HG03103 (cell line): ENCODE measurements at regions not wholly inside any gene's neighbourhood (a gene's known extent, or its start where the extent isn't known, plus 50 kb on each side); places are given as distances from the start of the nearest gene placed in this dataset.

ENCODE experiments used
- ATAC-seq: cut with Tn5 transposase; IDR thresholded peaks from one replicate; pipeline ENCODE4 v1.9.1; 2021; ENCODE audit warnings: low read depth; ENCODE audit not compliant: unreplicated experiment

GRCh38 chr16:73390936-73391335 is 343.0 kb upstream of the ZFHX3 start:
- no peak for ATAC-seq

DNA sequence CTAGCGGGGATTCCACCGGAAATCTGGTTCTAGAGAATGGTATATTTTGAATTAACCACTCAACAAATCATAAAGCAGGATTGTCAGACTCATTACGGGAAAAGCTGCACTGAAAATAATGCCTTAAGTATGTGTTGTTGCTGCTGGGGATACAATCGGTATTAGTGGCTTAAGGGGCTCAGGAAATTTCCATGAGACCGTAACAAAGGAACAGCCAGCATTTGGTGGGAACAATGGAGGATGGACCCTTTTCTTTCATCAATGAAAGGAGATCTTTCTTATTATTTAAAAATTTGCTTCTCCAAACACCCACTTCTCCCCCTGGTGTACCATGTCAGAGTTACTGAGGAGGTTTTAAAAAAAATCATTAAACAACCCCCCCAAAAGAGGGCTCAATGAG is 342.6 kb upstream of the ZFHX3 start:
- ATAC-seq, result no peak

- no peak for ATAC-seq
These were observed 341.2 kb upstream of the ZFHX3 start for GRCh38 chr16:73389085-73389484.

DNA sequence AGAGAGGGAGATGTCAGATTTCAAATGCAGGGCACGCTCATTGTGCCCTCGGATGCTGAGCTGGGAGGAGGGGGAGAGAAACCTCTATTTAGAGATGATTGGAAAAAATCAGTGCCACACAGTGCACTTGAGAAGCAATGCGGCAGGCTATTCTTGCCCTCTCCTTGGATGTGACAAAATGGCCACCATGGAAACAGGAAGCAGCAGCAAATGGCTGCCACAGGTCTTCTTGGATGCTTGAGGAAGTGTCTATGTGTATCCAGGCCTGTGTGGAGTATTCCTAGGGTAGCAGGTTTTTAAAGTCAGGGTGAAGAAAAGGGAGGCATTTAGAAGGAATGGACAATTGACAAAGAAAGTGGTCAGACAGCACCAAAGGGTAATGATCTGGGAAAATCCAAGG is 340.1 kb upstream of the ZFHX3 start:
- no peak for ATAC-seq

DNA sequence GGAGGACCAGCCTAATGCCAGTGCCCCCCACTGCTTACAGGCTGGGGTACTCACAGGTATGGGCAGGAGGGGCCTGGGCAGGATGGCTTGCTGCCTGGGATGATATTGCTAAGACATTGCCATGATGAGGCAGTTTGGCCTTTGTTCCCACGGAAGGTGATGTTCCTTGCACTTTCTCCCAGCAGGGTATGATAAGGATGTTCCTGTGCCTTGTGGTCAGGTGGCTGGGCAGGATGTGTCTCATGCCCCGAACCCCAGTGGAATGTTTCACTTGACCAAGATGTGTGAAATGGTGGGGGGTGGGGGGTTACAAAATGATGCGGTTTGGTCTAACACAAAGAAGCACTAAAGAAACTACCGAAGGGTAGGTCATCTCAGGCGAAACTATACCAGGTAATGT is 337.8 kb upstream of the ZFHX3 start:
- ATAC-seq, result no peak

- no peak for ATAC-seq
These were observed 336.7 kb upstream of the ZFHX3 start for GRCh38 chr16:73384506-73385089.

GRCh38 chr16:73383988-73384365 is 336.0 kb upstream of the ZFHX3 start:
- no peak for ATAC-seq

GRCh38 chr16:73383195-73383987 is 335.5 kb upstream of the ZFHX3 start:
- no peak for ATAC-seq

DNA sequence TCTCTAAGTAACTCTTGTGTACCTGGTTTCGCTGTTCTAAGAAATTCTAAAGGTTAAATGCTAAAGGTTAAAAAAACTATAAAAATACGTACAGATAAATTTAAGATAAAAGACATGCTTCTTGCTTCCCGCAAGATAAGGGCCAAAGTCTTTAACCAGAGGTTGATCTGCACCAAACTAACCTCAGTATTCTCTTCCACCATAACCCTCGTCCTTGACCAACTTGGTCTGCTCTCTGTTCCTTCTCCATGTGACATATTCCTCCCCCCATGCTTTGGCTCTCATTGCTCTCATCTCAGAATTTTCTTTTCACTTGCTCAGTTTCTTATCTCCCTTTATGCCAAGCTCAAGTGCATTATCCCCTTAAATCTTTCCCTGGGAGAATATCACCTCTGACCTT is 330.5 kb upstream of the ZFHX3 start:
- ATAC-seq, result no peak

- no peak for ATAC-seq
These were observed 323.8 kb upstream of the ZFHX3 start for GRCh38 chr16:73371584-73372319.

- no peak for ATAC-seq
These were observed 321.9 kb upstream of the ZFHX3 start for GRCh38 chr16:73369851-73370250.

- ATAC-seq, result no peak
These were observed 320.8 kb upstream of the ZFHX3 start for GRCh38 chr16:73368715-73369114.

GRCh38 chr16:73365016-73365551 is 317.2 kb upstream of the ZFHX3 start:
- ATAC-seq, result no peak

- ATAC-seq, result no peak
These were observed 316.5 kb upstream of the ZFHX3 start for GRCh38 chr16:73364413-73364812.

DNA sequence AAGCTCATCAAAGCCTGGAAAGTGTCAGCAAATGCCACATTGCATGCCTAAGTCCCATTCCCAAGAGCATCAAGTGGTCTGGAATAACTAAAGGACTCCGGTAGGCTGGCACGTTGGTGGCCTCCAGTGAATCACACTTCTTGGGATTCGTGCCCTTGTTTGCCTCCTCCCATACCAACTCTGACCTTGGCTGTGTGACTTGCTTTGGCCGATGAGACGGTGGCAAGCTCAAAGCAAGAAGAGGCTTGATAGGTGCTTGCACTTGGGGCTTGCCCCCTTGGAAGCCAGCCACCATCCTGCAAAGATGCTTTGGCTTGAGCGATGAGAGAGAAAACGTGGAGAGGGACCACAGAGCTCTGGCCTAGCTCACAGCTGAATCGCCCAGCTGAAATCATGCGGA is 313.1 kb upstream of the ZFHX3 start:
- no peak for ATAC-seq

DNA sequence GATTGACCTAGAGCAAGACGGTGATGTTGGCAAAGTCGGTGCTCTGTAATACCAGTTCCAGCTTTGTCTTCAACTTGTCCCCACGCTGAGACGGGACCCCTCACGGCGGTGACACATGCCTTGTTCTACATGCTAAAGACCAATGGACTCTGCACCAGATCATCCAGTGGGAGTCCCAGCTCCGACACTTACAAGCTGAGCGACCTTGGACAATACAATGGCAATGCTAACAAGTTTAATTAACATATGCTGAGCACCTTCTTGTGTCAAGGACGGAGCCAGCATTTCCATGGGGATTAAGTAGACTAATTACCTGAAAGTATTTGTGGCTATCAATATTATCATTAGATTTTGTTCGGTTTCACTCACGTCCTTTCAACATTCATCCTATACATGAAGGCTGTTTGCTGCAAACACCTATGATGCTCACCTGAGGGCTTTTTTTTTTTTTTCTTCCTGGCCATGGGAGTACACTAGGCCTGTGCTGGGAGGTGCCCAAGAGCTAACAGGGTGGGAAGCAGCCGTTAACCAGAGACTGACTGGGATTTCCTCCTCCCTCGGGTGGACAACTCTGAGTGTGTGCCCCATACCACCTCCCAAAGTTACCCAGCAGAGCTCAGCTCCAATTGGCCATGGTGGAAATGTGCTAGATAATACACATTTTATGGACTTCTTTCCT is 308.6 kb upstream of the ZFHX3 start:
- ATAC-seq, result no peak

DNA sequence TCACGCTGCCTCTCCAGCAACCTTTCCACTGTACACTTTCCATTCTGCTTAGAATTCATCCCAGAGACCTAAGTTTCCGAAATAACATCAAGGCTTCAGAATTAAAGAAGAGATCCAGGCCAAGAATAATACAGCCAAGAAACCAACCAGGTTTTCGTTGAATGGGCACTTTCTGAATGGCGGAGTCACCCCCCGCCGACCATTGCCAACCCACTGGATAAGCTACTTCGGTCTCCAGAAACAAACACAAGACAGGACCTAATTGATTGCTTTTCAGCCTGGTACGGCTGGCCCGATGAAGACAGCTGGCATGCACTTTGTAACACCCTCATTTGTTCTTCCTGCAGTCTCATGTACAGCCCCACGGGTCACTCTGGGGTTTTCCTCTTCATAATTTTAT is 308.1 kb upstream of the ZFHX3 start:
- no peak for ATAC-seq

GRCh38 chr16:73354434-73354833 is 306.5 kb upstream of the ZFHX3 start:
- no peak for ATAC-seq

GRCh38 chr16:73350707-73351452 is 303.0 kb upstream of the ZFHX3 start:
- no peak for ATAC-seq
